K562 (cell line): ENCODE measurements at regions not wholly inside any gene's neighbourhood (a gene's known extent, or its start where the extent isn't known, plus 50 kb on each side); places are given as distances from the start of the nearest gene placed in this dataset.

ENCODE experiments used
- ATAC-seq: fragments of 200-7000 bp; cut with Tn5 transposase; 3 replicates; pipeline ENCODE4 v1.9.1; 2020; ENCODE audit warnings: moderate library complexity
- BruUV-seq: library from RNA; stranded (reverse); fragments of 400-500 nt; replicated peaks from 2 replicates; lab custom pipeline; 2021; lab: Mats Ljungman, UMichigan
- CTCF ChIA-PET: fragments of 300-600 bp; formaldehyde crosslinking; extraction: SDS; loops from one replicate; lab custom pipeline; 2021; ENCODE audit warnings: low intra/inter-chr PET ratio; lab: Yijun Ruan, JAX
- POLR2A ChIA-PET: fragments of 300-600, 350-650 bp; sonication (Branson Sonifier 250); formaldehyde crosslinking; extraction: SDS; loops from one replicate; lab custom pipeline; 2021; ENCODE audit warnings: antibody characterized with exemption, inconsistent platforms; lab: Yijun Ruan, JAX
- DNase-seq, 4 experiments: peaks; one replicate each; pipeline versions ENCODE4 v3.0.0 to v3.0.0-alpha.2; 2011 to 2018; ENCODE audit warnings: low spot score in 3 of 4, mixed read lengths in 3 of 4; ENCODE audit errors: extremely low read depth in 1 of 4
- FAIRE-seq: peaks from 2 replicates; lab custom pipeline; 2011; peaks lifted over from hg19 to GRCh38; lab: Jason Lieb, UNC
- H2AFZ ChIP-seq: 2 replicates; pipeline ENCODE4 v1.6.0; 2011; ENCODE audit warnings: low read depth, low read length, control low read depth, inconsistent platforms
- H3K27ac ChIP-seq: fragments of 200-600 bp; 3 replicates; pipeline ENCODE4 v1.8.0; 2011; ENCODE audit warnings: low read depth, mild to moderate bottlenecking, control low read depth, inconsistent platforms, low read length, moderate library complexity, mixed read lengths; ENCODE audit errors: extremely low read depth
- H3K27me3 ChIP-seq, 2 experiments: fragments of 300-600 bp in 1 of 2; 2 replicates in 1 of 2; 3 replicates in 1 of 2; pipeline versions ENCODE4 v1.6.0 to v1.8.0; 2011; ENCODE audit warnings: inconsistent platforms in 2 of 2, low read length in 2 of 2, mild to moderate bottlenecking in 1 of 2, mixed read lengths in 1 of 2, moderate library complexity in 1 of 2; ENCODE audit not compliant: control insufficient read depth in 2 of 2, insufficient read depth in 2 of 2
- H3K36me3 ChIP-seq: fragments of 300-600 bp; 3 replicates; pipeline ENCODE4 v1.8.0; 2011; ENCODE audit warnings: mild to moderate bottlenecking, low read length, inconsistent platforms; ENCODE audit not compliant: control insufficient read depth, insufficient read depth
- H3K4me1 ChIP-seq, 2 experiments: fragments of 200-600 bp in 1 of 2; replicated peaks in 1 of 2; 2 replicates in 1 of 2; 3 replicates in 1 of 2; pipeline versions ENCODE4 v1.5.1 to v1.8.0; 2011; ENCODE audit warnings: inconsistent platforms in 2 of 2, low read length in 2 of 2, mild to moderate bottlenecking in 1 of 2, mixed read lengths in 1 of 2, moderate library complexity in 1 of 2; ENCODE audit not compliant: control insufficient read depth in 2 of 2, insufficient read depth in 2 of 2
- H3K4me2 ChIP-seq: 2 replicates; pipeline ENCODE4 v1.6.1; 2011; ENCODE audit warnings: low read length, control low read depth, inconsistent platforms, mixed read lengths; ENCODE audit not compliant: insufficient read depth
- H3K4me3 ChIP-seq: fragments of 200-600 bp; sonication (generic), shearing (Covaris generic); 2 replicates; pipeline ENCODE4 v1.5.1; 2016; ENCODE audit warnings: control low read depth, inconsistent platforms
- H3K79me2 ChIP-seq: fragments of 200-600 bp; 3 replicates; pipeline ENCODE4 v1.8.0; 2011; ENCODE audit warnings: low read length, inconsistent platforms; ENCODE audit not compliant: control insufficient read depth, insufficient read depth
- H3K9ac ChIP-seq, 2 experiments: 2 replicates each; pipeline versions ENCODE4 v1.6.0 to v1.6.1; 2011; ENCODE audit warnings: low read depth in 2 of 2, low read length in 2 of 2, control low read depth in 1 of 2, inconsistent platforms in 1 of 2, mild to moderate bottlenecking in 1 of 2, mixed read lengths in 1 of 2; ENCODE audit not compliant: insufficient read depth in 1 of 2
- H3K9me1 ChIP-seq: one replicate; pipeline ENCODE4 v1.6.0; 2011; ENCODE audit warnings: inconsistent platforms, mild to moderate bottlenecking, low read length, moderate library complexity; ENCODE audit not compliant: control insufficient read depth, insufficient read depth
- H3K9me3 ChIP-seq: replicated peaks from 2 replicates; pipeline ENCODE4 v1.5.1; 2011; ENCODE audit warnings: low read depth, low read length, inconsistent platforms; ENCODE audit not compliant: control insufficient read depth, insufficient read depth
- H4K20me1 ChIP-seq: replicated peaks from 2 replicates; pipeline ENCODE4 v1.6.1; 2011; ENCODE audit warnings: low read length, inconsistent platforms, mixed read lengths; ENCODE audit not compliant: control insufficient read depth, insufficient read depth
- ARID1B ChIP-seq: fragments of 450-650 bp; IDR thresholded peaks from 2 replicates; pipeline ENCODE4 v1.6.1; 2016; ENCODE audit warnings: antibody characterized with exemption, mild to moderate bottlenecking, inconsistent platforms
- HNRNPLL ChIP-seq: fragments of 200-400 bp; formaldehyde crosslinking; IDR thresholded peaks from 2 replicates; pipeline ENCODE4 v1.6.1; 2017; ENCODE audit warnings: low read length, low read depth, mild to moderate bottlenecking; ENCODE audit not compliant: poor library complexity, severe bottlenecking
- IFI16 ChIP-seq: fragments of 250-450 bp; sonication (Bioruptor Pico); IDR thresholded peaks from 2 replicates; pipeline ENCODE4 v2.1.2; 2022; ENCODE audit warnings: mild to moderate bottlenecking, inconsistent platforms
- POLR2AphosphoS5 ChIP-seq: IDR thresholded peaks from 2 replicates; pipeline ENCODE4 v1.6.1; 2011; ENCODE audit warnings: mild to moderate bottlenecking, low read depth, low read length, moderate library complexity; ENCODE audit not compliant: control insufficient read depth, insufficient read depth
- SUPT5H ChIP-seq: fragments of 450-650 bp; IDR thresholded peaks from 2 replicates; pipeline ENCODE4 v1.6.1; 2016
- WGBS: fragments of 100-300 bp; shearing (Covaris generic); methylation state at CpG from one replicate; pipeline ENCODE4 v1.1.6; 2016; ENCODE audit warnings: low coverage, mixed read lengths; ENCODE audit not compliant: insufficient coverage; ENCODE audit errors: missing lambda C conversion rate; 5-methylcytosine and 5-hydroxymethylcytosine counted together
- in situ Hi-C: fragments of 300-500 bp; cut with MboI; formaldehyde crosslinking; loops from 4 replicates; pipeline ENCODE4 v1.15.0; 2018; ENCODE audit warnings: inconsistent platforms, mixed read lengths
- intact Hi-C: fragments of 100-400 bp; cut with micrococcal nuclease; formaldehyde crosslinking; loops from 2 replicates; pipeline ENCODE4 v1.14.2; 2022
- TF ChIP-seq, protein P1 (sequence below), 2 experiments: fragments of 250-450 bp in 1 of 2; fragments of 450-650 bp in 1 of 2; sonication (Bioruptor Pico) in 1 of 2; IDR thresholded peaks; 2 replicates each; pipeline versions ENCODE4 v1.6.1 to v1.8.0; 2016 to 2021; ENCODE audit warnings: mild to moderate bottlenecking in 2 of 2, moderate library complexity in 2 of 2, missing compliant biosample characterization in 1 of 2, missing genetic modification characterization in 1 of 2
- TF ChIP-seq, protein P2 (sequence below): sonication (generic); formaldehyde crosslinking; IDR thresholded peaks from 2 replicates; pipeline ENCODE4 v1.8.0; 2022; ENCODE audit warnings: missing genetic modification reagents, mild to moderate bottlenecking, moderate library complexity, borderline replicate concordance

DNA sequence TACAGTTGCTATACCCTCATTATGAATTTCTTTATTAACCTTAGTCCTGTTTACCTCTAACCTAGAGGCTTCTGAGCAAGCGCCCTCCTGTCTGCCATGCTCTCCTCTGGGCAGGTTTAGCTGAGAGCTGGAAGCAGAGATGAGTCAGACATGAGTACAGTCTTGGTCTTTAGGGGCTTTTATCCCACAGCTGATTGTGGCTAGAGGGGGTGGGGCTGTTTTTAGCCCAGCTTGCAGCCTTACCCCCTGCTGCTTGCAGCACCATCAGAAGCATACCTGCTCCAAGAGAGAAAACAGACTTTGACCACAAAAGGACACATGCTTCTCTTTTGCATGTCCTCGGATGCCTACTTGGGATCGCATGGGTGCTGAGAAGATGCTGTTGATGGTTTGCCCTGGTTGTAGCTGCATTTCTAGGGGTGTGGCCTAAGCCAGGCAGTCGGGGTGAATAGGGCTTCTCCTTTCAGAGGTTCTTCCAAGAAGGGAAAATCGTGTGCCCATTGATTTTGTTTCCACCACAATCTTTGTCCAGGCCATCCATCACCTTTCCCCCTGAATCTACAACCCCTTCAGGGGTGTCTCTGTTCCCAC, 115.0 kb upstream of the LGALSL start:
- no peak for DNase-seq
- H2AFZ ChIP-seq, result no peak overlapping the region
- H3K9me1 ChIP-seq, result no peaks in the 10 kb centered on the region
- ChIA-PET POLR2A (no interaction called here), CTCF (no interaction called here)
- TF ChIP-seq SUPT5H, result no peak
- TF ChIP-seq POLR2AphosphoS5, result no peak
- no peak for TF ChIP-seq HNRNPLL
- TF ChIP-seq IFI16 (CRISPR knock-in tag), result no peak
- TF ChIP-seq, protein P1, sequence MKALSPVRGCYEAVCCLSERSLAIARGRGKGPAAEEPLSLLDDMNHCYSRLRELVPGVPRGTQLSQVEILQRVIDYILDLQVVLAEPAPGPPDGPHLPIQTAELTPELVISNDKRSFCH (CRISPR knock-in tag; IDR thresholded peaks at IDR 0.05), result no peak
- TF ChIP-seq, protein P1 (tag; IDR thresholded peaks at IDR 0.05), result no peak
- TF ChIP-seq, protein P2, sequence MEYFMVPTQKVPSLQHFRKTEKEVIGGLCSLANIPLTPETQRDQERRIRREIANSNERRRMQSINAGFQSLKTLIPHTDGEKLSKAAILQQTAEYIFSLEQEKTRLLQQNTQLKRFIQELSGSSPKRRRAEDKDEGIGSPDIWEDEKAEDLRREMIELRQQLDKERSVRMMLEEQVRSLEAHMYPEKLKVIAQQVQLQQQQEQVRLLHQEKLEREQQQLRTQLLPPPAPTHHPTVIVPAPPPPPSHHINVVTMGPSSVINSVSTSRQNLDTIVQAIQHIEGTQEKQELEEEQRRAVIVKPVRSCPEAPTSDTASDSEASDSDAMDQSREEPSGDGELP (CRISPR knock-in tag), result peak; percentile 29; the same call in 1 of the 2 replicates
- TF ChIP-seq ARID1B, result no peak
- no peak overlapping the region for H3K4me2 ChIP-seq
- H3K27ac ChIP-seq, result no peak overlapping the region
- no peaks in the 10 kb centered on the region for H3K4me1 ChIP-seq
- ATAC-seq, result no peak
- no peak overlapping the region for H3K9ac ChIP-seq
- intact Hi-C loops, result no loop called here
- 2% methylated on average over 5 of the region's 5 CpGs for WGBS
- FAIRE-seq, result no peak
- no peaks in the 10 kb centered on the region; the same call in 1 of the 2 replicates for H4K20me1 ChIP-seq
- no peaks in the 10 kb centered on the region for H3K9me3 ChIP-seq
- no peaks in the 10 kb centered on the region for H3K79me2 ChIP-seq
- no TSS peak for BruUV-seq
- peaks cover 0 to 15% of the 10 kb centered on the region in 2 experiments; a peak in 4 of 5 replicates for H3K27me3 ChIP-seq
- H3K4me3 ChIP-seq, result no peak overlapping the region
- no peaks in the 10 kb centered on the region for H3K36me3 ChIP-seq
- in situ Hi-C loops, result loop anchor here (10.0 kb wide), 1 partner anchor 236 kb away; no protein-coding TSS in a partner anchor
